ENCODE measurements at regions not wholly inside any gene's neighbourhood (a gene's known extent, or its start where the extent isn't known, plus 50 kb on each side); places are given as distances from the start of the nearest gene placed in this dataset.
"Not testable (repeated sequence)": the region's sequence is repeated elsewhere in the genome, so short reads cannot be mapped to it uniquely, and the experiment has no call there.

GRCh38 chr5:102617191-102618187 is 118.7 kb upstream of the SLCO6A1 start:
- no peak for DNase-seq (ENCODE audit: low spot score)

GRCh38 chr5:102622262-102622661 is 123.5 kb upstream of the SLCO6A1 start:
- DNase-seq (ENCODE audit: low spot score), result no peak

GRCh38 chr5:102623329-102624065 is 124.7 kb upstream of the SLCO6A1 start:
- DNase-seq (ENCODE audit: low spot score), result no peak

GRCh38 chr5:102624405-102624804 is 125.6 kb upstream of the SLCO6A1 start:
- DNase-seq (ENCODE audit: low spot score), result no peak

DNA sequence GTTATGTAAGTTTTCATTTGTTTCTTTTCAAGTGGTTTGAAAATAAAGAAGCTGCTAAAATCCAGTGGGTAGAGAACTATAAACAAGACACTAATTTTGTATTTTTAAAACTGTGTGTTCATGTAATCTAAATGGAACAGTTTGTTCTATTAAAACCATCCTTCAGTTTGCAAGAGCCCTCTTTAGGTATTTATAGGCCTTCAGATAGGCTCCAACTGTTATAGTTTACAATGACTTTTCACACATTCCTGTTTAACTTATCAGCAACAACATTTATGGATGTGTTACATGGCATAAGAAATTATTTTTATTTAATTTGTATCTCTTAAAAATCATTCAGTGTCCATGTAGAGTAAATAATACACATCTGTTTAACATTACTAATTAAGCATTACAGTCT is 126.7 kb upstream of the SLCO6A1 start:
- no peak for DNase-seq (ENCODE audit: low spot score)

DNA sequence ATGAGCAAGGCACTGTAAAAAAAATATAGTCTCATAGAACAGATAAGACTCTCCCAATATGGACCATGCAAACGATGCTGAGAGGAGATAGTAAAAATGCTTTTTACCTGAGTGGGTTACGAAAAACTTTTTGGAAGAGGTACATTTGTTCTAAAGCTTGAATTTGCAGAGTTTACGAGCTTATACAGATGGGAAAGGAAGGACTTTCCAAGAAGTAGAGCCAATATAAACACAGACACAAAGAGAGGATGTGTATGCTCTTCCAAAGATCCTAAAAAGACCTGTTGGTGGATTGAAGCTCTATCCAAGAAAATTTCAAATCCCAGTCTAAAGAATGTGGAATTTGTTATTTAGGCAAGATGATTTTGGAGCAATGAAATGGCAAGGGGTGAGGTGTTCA is 127.1 kb upstream of the SLCO6A1 start:
- DNase-seq (ENCODE audit: low spot score), result no peak

GRCh38 chr5:102627315-102627714 is 127.8 kb upstream of the PAM start:
- no peak for DNase-seq (ENCODE audit: low spot score)

- DNase-seq (ENCODE audit: low spot score), result no peak
Measured at GRCh38 chr5:102628441-102629175, 126.5 kb upstream of the PAM start.

- DNase-seq (ENCODE audit: low spot score), result no peak
Measured at GRCh38 chr5:102629827-102630605, 125.1 kb upstream of the PAM start.

GRCh38 chr5:102635399-102635798 is 119.7 kb upstream of the PAM start:
- DNase-seq (ENCODE audit: low spot score), result not testable (repeated sequence)

- DNase-seq (ENCODE audit: low spot score), result no peak
Measured at GRCh38 chr5:102638316-102638715, 116.8 kb upstream of the PAM start.

GRCh38 chr5:102638912-102639652 is 116.0 kb upstream of the PAM start:
- DNase-seq (ENCODE audit: low spot score), result no peak

DNA sequence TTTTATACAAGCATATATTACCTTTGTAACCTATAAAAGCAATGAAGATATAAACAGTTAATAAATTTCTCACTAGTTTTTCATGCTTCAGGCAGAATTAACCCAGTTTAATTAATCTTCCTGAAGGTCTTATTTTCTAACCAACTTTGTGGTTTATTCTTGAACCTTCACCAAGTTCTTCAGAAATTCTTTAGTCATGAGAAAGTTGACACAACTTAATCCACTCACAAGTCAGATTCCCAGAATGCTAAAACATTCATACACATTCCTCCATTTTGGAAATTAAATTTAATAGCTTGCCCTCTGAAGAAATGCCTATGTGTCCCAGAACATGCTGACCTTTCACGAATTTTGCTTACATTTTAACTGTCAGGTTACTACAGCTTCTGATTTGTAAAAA is 105.4 kb upstream of the PAM start:
- no peak for DNase-seq (ENCODE audit: low spot score)

DNA sequence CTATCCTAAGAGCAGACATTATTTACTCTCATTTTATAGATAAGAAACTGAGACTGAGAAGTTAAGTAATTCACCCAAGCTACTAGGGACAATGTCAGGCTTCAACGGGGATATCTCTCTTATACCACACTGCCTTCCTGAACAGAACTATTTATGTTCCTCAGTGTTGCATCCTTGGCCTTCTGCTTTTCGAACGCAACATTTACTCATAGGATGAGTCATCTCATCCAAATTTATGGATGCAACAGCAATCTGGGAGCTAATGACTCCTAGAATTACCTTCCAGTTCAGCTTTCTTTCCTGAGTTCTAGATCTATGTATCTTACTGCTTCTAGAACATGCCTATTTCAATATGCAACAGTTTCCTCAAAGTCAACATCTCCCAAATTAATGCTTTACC is 103.6 kb upstream of the PAM start:
- DNase-seq (ENCODE audit: low spot score), result no peak

DNA sequence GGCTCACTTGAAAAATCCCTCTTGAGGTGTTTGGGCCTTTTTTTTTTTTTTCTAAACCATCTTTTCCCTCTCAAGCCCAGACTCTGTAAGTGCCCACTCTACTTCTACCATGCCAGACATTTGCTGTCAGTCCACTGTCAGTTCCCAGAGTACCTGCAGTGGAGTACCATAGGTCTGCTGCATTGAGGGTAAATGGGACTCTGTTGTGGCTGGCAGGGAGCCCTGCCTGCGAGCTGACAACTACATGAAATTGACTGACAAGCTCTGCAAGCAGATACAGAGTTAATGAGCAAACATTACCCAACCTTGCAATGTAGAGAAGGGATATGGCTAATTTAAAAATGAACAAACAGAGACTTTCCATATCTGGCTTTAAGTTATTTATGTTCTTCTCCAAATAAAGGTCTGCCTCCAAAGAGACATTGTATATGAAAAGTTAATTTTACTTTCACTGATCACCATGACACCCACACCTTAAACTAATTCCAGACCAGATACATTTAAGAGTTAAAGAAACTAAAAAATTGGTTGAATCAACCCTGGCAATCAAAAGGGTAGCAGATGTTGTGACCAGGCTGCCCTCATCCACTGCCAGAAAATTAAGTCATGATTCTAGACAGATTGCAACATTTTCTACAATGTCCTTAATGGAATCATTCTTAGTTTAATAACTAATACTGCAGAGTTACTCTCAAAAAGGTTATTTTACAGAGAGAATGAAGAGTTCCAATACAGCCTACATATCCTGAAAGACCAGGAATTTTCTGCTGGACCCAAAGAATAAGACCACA is 100.4 kb upstream of the PAM start:
- no peak for DNase-seq (ENCODE audit: low spot score)

DNA sequence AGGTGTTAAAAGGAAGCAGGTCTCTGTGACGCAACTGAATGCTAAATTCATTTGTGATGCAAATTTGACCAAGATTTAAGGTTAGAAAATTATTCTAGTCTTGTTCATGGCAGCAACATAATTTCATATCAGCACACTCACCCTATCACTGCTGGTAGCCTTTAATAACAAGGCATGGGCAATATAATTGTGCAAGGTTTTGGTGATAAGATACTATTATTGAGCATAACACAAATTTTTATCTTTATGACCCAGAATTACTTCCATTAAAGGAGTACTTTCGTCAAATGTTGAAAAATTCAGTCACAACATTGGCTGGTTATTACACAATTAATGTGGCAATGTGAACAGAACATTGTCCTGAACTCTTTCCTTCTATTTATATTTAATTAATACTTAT is 96.0 kb upstream of the PAM start:
- DNase-seq (ENCODE audit: low spot score), result no peak

DNA sequence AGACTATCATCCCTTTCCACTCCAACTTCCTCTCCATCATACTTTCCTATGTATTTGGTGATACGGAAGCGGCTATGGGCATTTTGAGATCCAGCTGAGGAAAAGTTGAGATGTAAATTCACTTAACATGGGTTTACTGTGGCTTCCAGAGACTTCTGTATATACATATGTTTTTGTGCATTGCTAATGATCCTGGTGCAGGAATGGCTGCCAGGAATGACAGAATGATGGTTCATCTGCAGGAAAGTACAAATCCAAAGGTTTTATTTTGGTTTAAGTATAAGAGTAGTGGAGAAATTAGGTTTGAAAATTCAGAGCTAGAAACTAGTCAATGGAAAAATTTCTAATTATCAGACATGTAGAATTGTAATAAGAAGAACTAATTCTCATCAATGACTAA is 95.0 kb upstream of the PAM start:
- DNase-seq (ENCODE audit: low spot score), result no peak

GRCh38 chr5:102663749-102664530 is 91.2 kb upstream of the PAM start:
- no peak for DNase-seq (ENCODE audit: low spot score)

GRCh38 chr5:102664616-102665335 is 90.3 kb upstream of the PAM start:
- no peak for DNase-seq (ENCODE audit: low spot score)

All from HuH-7.5 (cell line).